COLO829 (cell line): ENCODE measurements at regions not wholly inside any gene's neighbourhood (a gene's known extent, or its start where the extent isn't known, plus 50 kb on each side); places are given as distances from the start of the nearest gene placed in this dataset.
"Not testable (repeated sequence)": the region's sequence is repeated elsewhere in the genome, so short reads cannot be mapped to it uniquely, and the experiment has no call there.

ENCODE experiments used
- DNase-seq: peaks from one replicate; pipeline ENCODE4 v3.0.0; 2012; ENCODE audit warnings: low spot score

GRCh38 chr5:110923971-110924370 is 147.5 kb upstream of the TSLP start:
- no peak for DNase-seq

GRCh38 chr5:110925398-110925797 is 146.1 kb upstream of the TSLP start:
- no peak for DNase-seq

- DNase-seq = no peak
These were observed 145.6 kb upstream of the TSLP start for GRCh38 chr5:110925916-110926315.

- DNase-seq = no peak
These were observed 138.6 kb upstream of the TSLP start for GRCh38 chr5:110932755-110933488.

GRCh38 chr5:110940136-110940535 is 131.4 kb upstream of the TSLP start:
- no peak for DNase-seq

- DNase-seq = no peak
These were observed 125.6 kb upstream of the TSLP start for GRCh38 chr5:110945874-110946436.

GRCh38 chr5:110951373-110951791 is 120.1 kb upstream of the TSLP start:
- no peak for DNase-seq

GRCh38 chr5:110956280-110956912 is 115.1 kb upstream of the TSLP start:
- no peak for DNase-seq

GRCh38 chr5:110956913-110957813 is 114.3 kb upstream of the TSLP start:
- no peak for DNase-seq

GRCh38 chr5:110957934-110958333 is 113.6 kb upstream of the TSLP start:
- no peak for DNase-seq

- no peak for DNase-seq
These were observed 108.0 kb upstream of the TSLP start for GRCh38 chr5:110963495-110963894.

- DNase-seq = no peak
These were observed 105.5 kb upstream of the TSLP start for GRCh38 chr5:110965773-110966581.

- no peak for DNase-seq
These were observed 103.1 kb upstream of the TSLP start for GRCh38 chr5:110968246-110969005.

- DNase-seq = no peak
These were observed 102.0 kb upstream of the TSLP start for GRCh38 chr5:110969502-110969901.

GRCh38 chr5:110973510-110973909 is 98.0 kb upstream of the TSLP start:
- no peak for DNase-seq

- DNase-seq = no peak
These were observed 93.6 kb upstream of the TSLP start for GRCh38 chr5:110977915-110978314.

GRCh38 chr5:110985882-110986281 is 85.6 kb upstream of the TSLP start:
- not testable (repeated sequence) for DNase-seq

- DNase-seq = not testable (repeated sequence)
These were observed 83.9 kb upstream of the TSLP start for GRCh38 chr5:110987573-110987972.

GRCh38 chr5:110996742-110997141 is 74.8 kb upstream of the TSLP start:
- DNase-seq = no peak

GRCh38 chr5:111002036-111002435 is 69.5 kb upstream of the TSLP start:
- no peak for DNase-seq

- no peak for DNase-seq
These were observed 67.9 kb upstream of the TSLP start for GRCh38 chr5:111003623-111004022.
